ENCODE measurements at regions not wholly inside any gene's neighbourhood (a gene's known extent, or its start where the extent isn't known, plus 50 kb on each side); places are given as distances from the start of the nearest gene placed in this dataset.
A peak's percentile ranks its signal among the peaks of the same experiment; 100 is the strongest.
"Not testable (repeated sequence)": the region's sequence is repeated elsewhere in the genome, so short reads cannot be mapped to it uniquely, and the experiment has no call there.

GRCh38 chr14:40074169-40074568 is 641.9 kb upstream of the FBXO33 start:
- DNase-seq: no peak

GRCh38 chr14:40072175-40072574 is 639.9 kb upstream of the FBXO33 start:
- DNase-seq: no peak

GRCh38 chr14:40058901-40059897 is 627.0 kb upstream of the FBXO33 start:
- no peak for DNase-seq

GRCh38 chr14:40053416-40053815 is 621.2 kb upstream of the FBXO33 start:
- no peak for DNase-seq

- DNase-seq: no peak
These were observed 596.8 kb upstream of the FBXO33 start for GRCh38 chr14:40028991-40029390.

- no peak for DNase-seq
These were observed 592.9 kb upstream of the FBXO33 start for GRCh38 chr14:40025101-40025500.

- no peak for DNase-seq
These were observed 578.7 kb upstream of the FBXO33 start for GRCh38 chr14:40010961-40011360.

GRCh38 chr14:40009771-40010170 is 577.5 kb upstream of the FBXO33 start:
- DNase-seq: no peak

- DNase-seq: not testable (repeated sequence)
These were observed 576.1 kb upstream of the FBXO33 start for GRCh38 chr14:40008345-40008744.

GRCh38 chr14:40004871-40005500 is 572.8 kb upstream of the FBXO33 start:
- DNase-seq: no peak

- no peak for DNase-seq
These were observed 571.5 kb upstream of the FBXO33 start for GRCh38 chr14:40003773-40004172.

GRCh38 chr14:39998854-39999253 is 566.6 kb upstream of the FBXO33 start:
- DNase-seq: no peak

GRCh38 chr14:39998114-39998513 is 565.9 kb upstream of the FBXO33 start:
- no peak for DNase-seq

- no peak for DNase-seq
These were observed 558.8 kb upstream of the FBXO33 start for GRCh38 chr14:39991041-39991440.

GRCh38 chr14:39988939-39989338 is 556.7 kb upstream of the FBXO33 start:
- DNase-seq: peak; percentile 1

- DNase-seq: no peak
These were observed 552.1 kb upstream of the FBXO33 start for GRCh38 chr14:39984323-39984722.

- no peak for DNase-seq
These were observed 545.0 kb upstream of the FBXO33 start for GRCh38 chr14:39977198-39977597.

- DNase-seq: no peak
These were observed 541.8 kb upstream of the FBXO33 start for GRCh38 chr14:39974036-39974435.

GRCh38 chr14:39972704-39973103 is 540.5 kb upstream of the FBXO33 start:
- DNase-seq: no peak

GRCh38 chr14:39967885-39968284 is 535.7 kb upstream of the FBXO33 start:
- no peak for DNase-seq

- no peak for DNase-seq
These were observed 525.8 kb upstream of the FBXO33 start for GRCh38 chr14:39957987-39958386.

- no peak for DNase-seq
These were observed 525.1 kb upstream of the FBXO33 start for GRCh38 chr14:39957290-39957689.

GRCh38 chr14:39956372-39956771 is 524.1 kb upstream of the FBXO33 start:
- DNase-seq: no peak

GRCh38 chr14:39948235-39948634 is 516.0 kb upstream of the FBXO33 start:
- no peak for DNase-seq

Data from activated CD4-positive, alpha-beta T cell treated with anti-CD3 and anti-CD28 coated beads, Interleukin-10, Interleukin-2, amounts not matched to agents 100 ng/mL and 50 ng/mL, durations not matched to agents 16 hours and 8 hours (primary cell).